ENCODE measurements at regions not wholly inside any gene's neighbourhood (a gene's known extent, or its start where the extent isn't known, plus 50 kb on each side); places are given as distances from the start of the nearest gene placed in this dataset.

DNA sequence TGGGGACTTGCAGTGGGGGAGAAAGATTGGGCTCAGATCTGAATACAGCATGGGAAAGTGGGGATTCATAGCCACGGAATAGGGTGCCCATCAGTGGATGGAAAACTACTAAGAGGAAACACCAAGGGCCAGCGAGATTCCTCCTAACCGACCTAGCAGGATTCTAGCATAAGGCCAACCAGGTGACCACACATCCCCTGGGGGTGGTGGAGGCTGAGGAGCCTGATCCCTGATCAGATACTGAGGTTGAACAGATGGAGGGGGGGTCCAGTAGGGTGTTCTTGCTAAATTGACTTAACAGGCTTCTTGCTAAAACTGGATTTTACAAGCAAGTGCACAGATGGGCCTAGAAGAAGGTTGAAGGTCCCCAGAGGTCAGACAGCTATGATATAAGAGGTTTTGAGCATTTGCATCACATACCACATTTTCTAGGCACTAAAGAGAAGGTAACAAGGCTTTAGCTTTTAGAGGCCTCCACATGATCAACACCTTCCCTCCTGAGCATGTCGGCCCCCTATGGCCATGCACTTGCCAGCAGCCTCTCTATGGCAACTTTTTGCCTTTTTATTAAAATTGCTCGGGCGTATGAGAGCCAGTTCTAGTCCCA, 69.1 kb upstream of the PUDP start:
- no peak for DNase-seq

DNA sequence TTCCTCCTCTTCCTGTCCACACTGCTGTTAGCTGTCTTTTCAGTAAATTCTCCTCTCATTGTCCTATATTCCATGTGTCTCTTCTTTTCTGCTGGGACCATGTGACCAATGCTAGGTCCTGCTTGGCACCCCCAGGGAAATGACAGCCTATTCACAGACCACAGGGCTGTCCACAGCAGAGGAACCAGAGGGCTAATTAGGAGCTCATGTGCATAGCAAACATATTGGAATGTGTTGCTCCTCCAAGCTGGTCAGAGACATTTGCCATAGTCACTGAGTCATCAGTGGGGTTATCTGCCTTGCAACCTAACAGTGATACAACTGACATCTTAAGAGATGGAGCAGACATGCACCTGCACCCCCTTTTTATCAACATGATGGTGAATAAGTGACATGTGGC, 67.9 kb upstream of the PUDP start:
- DNase-seq, result peak; percentile 26

DNA sequence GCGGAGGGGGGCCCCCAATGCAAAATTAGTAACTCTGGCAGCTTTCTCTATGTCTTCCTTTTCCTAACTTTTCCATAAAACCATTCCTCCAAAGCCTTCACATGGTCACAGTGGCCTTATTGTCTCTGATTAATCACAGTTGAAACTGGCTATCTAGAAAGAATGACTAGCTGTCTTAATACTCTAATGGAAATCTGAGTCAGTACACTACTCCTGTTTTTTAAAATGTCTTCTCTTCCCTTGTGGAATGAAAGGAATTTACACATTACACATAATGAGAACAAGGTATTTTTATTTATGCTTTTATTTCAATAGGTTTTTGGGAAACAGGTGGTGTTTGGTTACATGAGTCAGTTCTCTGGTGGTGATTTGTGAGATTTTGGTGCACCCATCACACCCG, 66.3 kb upstream of the PUDP start:
- DNase-seq, result peak; percentile 3

DNA sequence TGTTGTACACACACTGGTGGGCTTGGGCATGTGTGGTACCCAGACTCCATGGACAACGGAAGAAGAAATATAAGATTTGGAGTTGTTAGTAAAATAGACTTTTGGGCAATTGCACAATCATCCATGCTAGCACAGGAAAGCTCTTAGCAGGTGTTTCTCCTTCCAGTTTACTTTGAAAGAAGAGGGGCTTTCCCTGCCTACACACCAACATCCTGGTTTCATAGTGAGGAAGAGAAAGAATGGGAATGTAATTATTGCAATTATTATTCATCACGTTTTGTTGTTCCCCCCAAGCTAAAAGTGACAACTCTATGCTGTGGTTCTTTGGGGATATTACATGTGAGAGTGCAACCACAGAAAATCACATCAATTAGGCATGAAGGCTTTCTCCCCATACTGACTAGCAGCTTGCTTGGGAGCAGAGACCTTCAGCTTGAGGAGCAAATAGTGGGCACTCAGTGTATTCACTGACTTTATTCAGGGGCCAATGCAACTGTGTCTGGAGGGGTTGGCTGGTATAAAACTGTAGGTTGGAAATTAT, 57.2 kb upstream of the PUDP start:
- DNase-seq, result no peak

DNA sequence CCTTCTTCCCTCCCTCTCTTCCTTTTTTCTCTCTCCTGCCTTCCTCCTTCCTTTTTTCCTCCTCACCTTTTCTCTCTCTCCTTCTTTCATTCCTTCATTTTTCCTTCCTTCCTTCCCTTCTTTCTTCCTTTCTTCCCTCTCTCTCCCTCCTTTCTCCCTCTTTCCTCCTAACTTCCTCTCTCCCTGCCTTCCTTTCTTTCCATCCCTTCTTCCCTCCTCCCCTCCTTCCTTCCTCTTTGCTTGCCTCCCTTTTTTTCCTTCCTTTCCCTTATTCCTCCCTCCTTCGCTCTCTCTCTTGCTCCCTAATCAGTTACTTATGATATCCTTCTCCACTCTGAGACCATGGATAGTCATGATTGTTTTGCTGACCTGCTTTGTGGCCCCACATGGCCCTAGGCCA, 56.7 kb upstream of the PUDP start:
- DNase-seq, result no peak

DNA sequence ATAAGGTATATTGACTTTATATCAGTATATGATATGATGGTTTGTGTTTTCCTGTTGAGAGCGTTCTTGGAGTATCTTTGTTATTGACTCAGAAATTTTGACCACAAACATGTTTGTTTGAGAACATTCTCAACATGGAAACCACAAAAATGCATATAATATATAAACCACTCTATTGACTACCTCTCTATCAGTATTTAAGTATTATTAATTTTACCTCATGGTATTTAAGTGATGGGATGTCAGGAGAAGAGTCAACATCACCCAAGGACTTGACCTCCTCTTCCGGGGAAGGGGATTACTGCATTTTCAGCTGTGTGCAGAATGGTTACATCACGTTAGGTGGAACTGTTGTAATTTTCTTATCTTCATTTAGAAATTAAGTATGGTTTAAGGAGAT, 54.3 kb upstream of the PUDP start:
- no peak for DNase-seq

DNA sequence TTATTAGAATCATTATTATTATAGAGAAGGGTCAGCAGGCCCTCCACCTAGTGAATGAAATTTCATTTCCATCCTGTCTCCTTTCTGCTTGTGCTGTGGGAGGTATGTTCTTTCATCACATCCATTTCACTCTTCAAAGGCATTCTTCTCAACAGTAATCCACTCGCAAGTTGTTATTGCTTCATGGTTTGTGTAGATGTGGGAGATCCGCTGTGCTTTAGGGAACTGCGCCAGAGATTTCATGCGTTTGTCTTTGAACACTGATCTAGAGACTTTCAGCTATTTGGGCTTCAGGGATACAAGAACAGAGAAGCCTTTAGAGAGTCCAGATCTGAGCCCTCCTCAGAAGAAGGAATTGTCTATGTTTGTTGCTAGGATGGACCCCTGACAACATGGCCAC, 53.5 kb upstream of the PUDP start:
- no peak for DNase-seq

DNA sequence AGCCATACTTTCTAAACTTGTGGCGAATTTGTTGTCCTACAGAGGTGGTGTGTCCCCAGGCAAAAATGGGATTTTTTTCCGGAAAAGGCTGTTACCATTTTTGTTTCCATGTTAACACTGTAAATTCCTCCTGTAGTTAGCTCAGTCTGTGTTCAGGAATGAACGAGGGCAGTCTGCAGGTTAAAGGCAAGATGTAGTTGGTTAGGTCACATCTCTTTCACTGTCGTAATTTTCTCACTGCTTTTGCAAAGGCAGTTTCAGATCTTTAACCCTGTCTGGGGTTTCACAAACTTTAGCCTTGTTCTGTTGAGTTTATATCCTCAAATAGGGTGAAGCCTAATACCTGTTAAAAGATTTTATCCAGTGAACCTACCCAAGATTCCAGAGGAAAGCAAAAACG, 50.5 kb upstream of the PUDP start:
- no peak for DNase-seq

Data from fibroblast of skin of right quadriceps (primary cell).